ENCODE measurements at regions not wholly inside any gene's neighbourhood (a gene's known extent, or its start where the extent isn't known, plus 50 kb on each side); places are given as distances from the start of the nearest gene placed in this dataset.

- no peaks in the 10 kb centered on the region for H3K27me3 ChIP-seq (ENCODE audit: low read depth)
- in situ Hi-C loops (cut with MboI; ENCODE audit: low sequenced_read_pairs): no loop called here
- no peak for DNase-seq (ENCODE audit: low spot score in 2 of 2)
- no peaks in the 10 kb centered on the region for H3K4me1 ChIP-seq
- no peaks in the 10 kb centered on the region for H3K9me3 ChIP-seq
- no peak overlapping the region for H3K4me3 ChIP-seq
- H3K36me3 ChIP-seq (replicated peaks): no peaks in the 10 kb centered on the region
Observed at GRCh38 chr15:81466741-81467140, 92.7 kb upstream of the TMC3 start.

DNA sequence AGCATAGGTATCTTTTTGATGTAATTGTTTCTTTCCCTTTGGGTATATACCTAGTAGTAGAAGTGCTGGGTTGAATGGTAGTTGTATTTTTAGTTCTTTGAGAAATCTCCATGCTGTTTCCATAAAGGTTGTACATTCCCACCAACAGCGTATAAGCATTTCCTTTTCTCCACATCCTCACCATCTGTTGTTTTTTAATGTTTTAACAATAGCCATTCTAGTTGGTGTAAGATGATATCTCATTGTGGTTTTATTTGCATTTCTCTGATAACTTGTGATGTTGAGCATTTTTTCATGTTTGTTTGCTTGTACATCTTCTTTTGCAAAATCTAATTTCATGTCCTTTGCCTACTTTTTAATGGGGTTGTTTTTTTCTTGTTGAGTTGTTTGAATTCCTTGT is 80.0 kb upstream of the TMC3 start:
- no peaks in the 10 kb centered on the region for H3K4me1 ChIP-seq
- no peak overlapping the region for H3K4me3 ChIP-seq
- no peaks in the 10 kb centered on the region for H3K27me3 ChIP-seq (ENCODE audit: low read depth)
- H3K36me3 ChIP-seq (replicated peaks): no peaks in the 10 kb centered on the region
- no peaks in the 10 kb centered on the region for H3K9me3 ChIP-seq
- DNase-seq (ENCODE audit: low spot score in 2 of 2): no peak
- in situ Hi-C loops (cut with MboI; ENCODE audit: low sequenced_read_pairs): no loop called here

DNA sequence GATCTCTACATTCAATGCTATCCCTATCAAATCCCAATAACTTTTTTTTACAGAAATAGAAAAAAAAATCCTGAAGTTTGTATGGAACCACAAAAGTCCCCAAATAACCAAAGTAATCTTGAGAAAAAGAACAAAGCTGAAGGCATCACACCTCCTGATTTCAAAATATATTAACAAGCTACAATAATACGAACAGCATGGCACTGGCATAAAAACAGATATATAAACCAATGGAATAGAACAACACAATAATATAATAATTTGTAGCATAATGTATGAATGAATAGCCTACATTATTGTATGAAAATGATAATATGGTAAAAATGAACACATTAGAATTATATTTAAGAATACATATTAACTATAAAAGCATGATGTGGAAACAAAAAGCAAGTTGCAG is 76.7 kb upstream of the TMC3 start:
- Histone ChIP-seq H3K4me3 (no peak overlapping the region), H3K27me3 (ENCODE audit: low read depth) (no peaks in the 10 kb centered on the region), H3K4me1 (no peaks in the 10 kb centered on the region), H3K36me3 (replicated peaks) (no peaks in the 10 kb centered on the region), H3K9me3 (no peaks in the 10 kb centered on the region)
- in situ Hi-C loops (cut with MboI; ENCODE audit: low sequenced_read_pairs): no loop called here
- no peak for DNase-seq (ENCODE audit: low spot score in 2 of 2)

- Histone ChIP-seq H3K27me3 (ENCODE audit: low read depth) (no peaks in the 10 kb centered on the region), H3K4me3 (no peak overlapping the region), H3K36me3 (replicated peaks) (no peaks in the 10 kb centered on the region), H3K4me1 (no peaks in the 10 kb centered on the region), H3K9me3 (no peaks in the 10 kb centered on the region)
- in situ Hi-C loops (cut with MboI; ENCODE audit: low sequenced_read_pairs): no loop called here
- no peak for DNase-seq (ENCODE audit: low spot score in 2 of 2)
Observed at GRCh38 chr15:81449836-81450474, 75.9 kb upstream of the TMC3 start.

DNA sequence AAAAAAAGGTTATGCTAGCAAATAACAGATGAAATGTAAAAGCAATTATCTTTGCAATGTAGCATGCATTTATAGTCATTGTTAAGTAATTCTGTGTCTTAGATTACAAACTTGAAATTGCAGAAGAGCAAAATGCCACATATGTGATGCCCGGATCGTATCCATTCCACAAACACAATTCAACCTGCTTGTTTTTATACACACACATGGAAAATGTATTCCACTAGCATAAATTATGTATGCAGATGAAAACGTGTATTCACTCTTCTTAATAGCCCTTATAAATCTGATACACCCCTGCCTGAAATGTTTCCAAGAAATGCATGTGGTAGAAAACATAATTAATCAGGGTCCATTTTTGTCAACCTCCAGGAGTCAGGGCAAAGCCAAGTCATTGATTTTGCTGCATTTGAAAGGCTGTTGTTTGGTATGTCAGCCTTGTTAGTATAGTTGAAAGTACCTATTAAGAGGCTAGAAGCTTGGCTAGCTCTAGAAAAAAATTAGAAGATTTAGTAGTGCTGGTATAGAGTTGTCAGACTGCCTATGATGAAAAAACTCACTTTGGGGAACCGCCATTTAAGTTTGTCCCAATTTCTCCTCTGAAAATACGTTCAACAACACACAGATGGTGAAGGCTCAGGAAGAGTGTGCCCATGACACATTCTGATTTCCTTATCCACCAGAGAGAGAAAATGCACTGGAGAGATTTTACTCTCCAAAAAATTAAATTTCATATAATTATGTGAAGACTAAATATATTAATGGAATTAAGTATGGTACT is 69.2 kb upstream of the TMC3 start:
- in situ Hi-C loops (cut with MboI; ENCODE audit: low sequenced_read_pairs): no loop called here
- no peaks in the 10 kb centered on the region for H3K9me3 ChIP-seq
- H3K27me3 ChIP-seq (ENCODE audit: low read depth): no peaks in the 10 kb centered on the region
- H3K4me1 ChIP-seq: no peaks in the 10 kb centered on the region
- H3K36me3 ChIP-seq (replicated peaks): no peaks in the 10 kb centered on the region
- DNase-seq (ENCODE audit: low spot score in 2 of 2): no peak
- no peak overlapping the region for H3K4me3 ChIP-seq

DNA sequence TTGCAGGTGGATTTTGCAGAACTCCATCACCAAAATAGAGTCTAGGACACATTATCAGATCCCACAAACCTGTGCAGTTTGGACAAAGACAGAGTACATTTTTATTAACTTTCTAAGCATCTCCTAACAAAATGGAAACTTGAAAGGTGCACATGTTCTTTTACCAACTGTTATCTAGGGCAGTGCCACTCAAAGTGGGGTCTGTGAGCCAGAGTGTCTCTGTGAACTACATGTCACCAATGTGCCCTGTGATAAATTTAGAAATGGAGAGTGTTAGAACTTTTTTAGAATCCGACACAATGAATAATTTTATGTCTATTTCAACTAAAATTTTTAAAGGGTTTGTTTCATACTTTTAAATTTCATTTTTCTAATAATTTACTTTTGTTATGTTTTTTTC is 68.4 kb upstream of the TMC3 start:
- H3K27me3 ChIP-seq (ENCODE audit: low read depth): no peaks in the 10 kb centered on the region
- H3K9me3 ChIP-seq: no peaks in the 10 kb centered on the region
- no peaks in the 10 kb centered on the region for H3K4me1 ChIP-seq
- H3K36me3 ChIP-seq (replicated peaks): no peaks in the 10 kb centered on the region
- no peak for DNase-seq (ENCODE audit: low spot score in 2 of 2)
- in situ Hi-C loops (cut with MboI; ENCODE audit: low sequenced_read_pairs): no loop called here
- no peak overlapping the region for H3K4me3 ChIP-seq

GRCh38 chr15:81434851-81435250 is 60.8 kb upstream of the TMC3 start:
- Histone ChIP-seq H3K36me3 (replicated peaks) (no peaks in the 10 kb centered on the region), H3K4me3 (no peak overlapping the region), H3K4me1 (no peaks in the 10 kb centered on the region), H3K9me3 (no peaks in the 10 kb centered on the region), H3K27me3 (ENCODE audit: low read depth) (no peaks in the 10 kb centered on the region)
- no peak for DNase-seq (ENCODE audit: low spot score in 2 of 2)
- in situ Hi-C loops (cut with MboI; ENCODE audit: low sequenced_read_pairs): no loop called here

DNA sequence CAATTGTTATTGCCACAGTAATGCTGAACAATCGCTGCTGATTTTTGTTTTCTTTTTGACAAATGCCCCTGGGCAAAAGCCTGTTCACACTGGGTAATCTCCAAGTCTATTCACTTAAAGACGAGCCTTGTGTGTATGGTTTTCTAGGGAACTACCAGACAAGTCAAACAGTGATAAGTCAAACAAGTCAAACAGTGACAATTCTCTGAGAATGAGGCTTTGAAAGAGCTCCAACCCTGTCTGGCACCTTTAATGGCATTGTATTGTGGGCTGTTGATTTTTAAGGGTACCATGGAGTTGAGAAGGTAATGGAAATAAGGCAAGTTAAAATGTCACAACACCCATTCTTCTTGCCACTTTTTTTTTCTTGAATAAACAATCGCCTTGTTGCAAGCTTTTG is 59.4 kb upstream of the TMC3 start:
- no peaks in the 10 kb centered on the region for H3K27me3 ChIP-seq (ENCODE audit: low read depth)
- no peak for DNase-seq (ENCODE audit: low spot score in 2 of 2)
- H3K9me3 ChIP-seq: no peaks in the 10 kb centered on the region
- no peak overlapping the region for H3K4me3 ChIP-seq
- in situ Hi-C loops (cut with MboI; ENCODE audit: low sequenced_read_pairs): no loop called here
- H3K4me1 ChIP-seq: no peaks in the 10 kb centered on the region
- no peaks in the 10 kb centered on the region for H3K36me3 ChIP-seq (replicated peaks)

DNA sequence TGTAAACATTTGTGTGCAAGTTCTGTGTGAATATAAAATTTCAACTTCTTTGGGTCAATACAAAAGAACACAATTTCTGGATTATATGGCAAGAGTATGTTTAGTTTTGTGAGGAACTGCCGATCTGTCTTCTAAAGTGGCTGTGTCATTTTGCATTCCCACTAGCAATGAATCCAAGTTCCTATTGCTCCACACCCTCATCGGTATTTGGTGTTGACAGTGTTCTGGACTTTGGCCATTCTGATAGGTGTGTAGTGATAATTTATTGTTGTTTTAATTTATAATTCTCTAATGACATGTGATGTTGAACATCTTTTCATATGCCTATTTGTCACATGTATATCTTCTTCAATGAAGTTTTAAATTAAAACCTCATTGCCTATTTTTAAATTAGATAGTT is 58.2 kb upstream of the TMC3 start:
- Histone ChIP-seq H3K27me3 (ENCODE audit: low read depth) (no peaks in the 10 kb centered on the region), H3K9me3 (no peaks in the 10 kb centered on the region), H3K4me3 (no peak overlapping the region), H3K36me3 (replicated peaks) (no peaks in the 10 kb centered on the region), H3K4me1 (no peaks in the 10 kb centered on the region)
- no peak for DNase-seq (ENCODE audit: low spot score in 2 of 2)
- in situ Hi-C loops (cut with MboI; ENCODE audit: low sequenced_read_pairs): no loop called here

DNA sequence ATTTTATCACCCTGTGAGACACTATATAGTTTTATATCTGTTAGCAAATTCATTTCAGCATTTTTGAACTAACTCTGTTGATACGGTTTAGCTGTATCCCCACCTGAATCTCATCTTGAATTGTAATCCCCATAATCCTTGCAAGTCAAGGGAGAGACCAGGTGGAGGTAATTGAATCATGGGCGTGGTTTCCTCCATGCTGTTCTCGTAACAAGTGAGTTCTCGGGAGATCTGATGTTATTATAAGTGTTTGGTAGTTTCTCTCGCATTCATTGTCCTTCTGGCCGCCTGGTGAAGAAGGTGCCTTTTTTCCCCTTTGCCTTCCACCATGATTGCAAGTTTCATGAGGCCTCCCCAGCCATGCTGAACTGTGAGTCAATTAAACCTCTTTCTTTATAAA is 53.2 kb upstream of the TMC3 start:
- Histone ChIP-seq H3K36me3 (replicated peaks) (no peaks in the 10 kb centered on the region), H3K27me3 (ENCODE audit: low read depth) (no peaks in the 10 kb centered on the region), H3K9me3 (no peaks in the 10 kb centered on the region), H3K4me1 (no peaks in the 10 kb centered on the region), H3K4me3 (no peak overlapping the region)
- in situ Hi-C loops (cut with MboI; ENCODE audit: low sequenced_read_pairs): no loop called here
- no peak for DNase-seq (ENCODE audit: low spot score in 2 of 2)

GRCh38 chr15:81425905-81426304 is 51.9 kb upstream of the TMC3 start:
- no peak for DNase-seq (ENCODE audit: low spot score in 2 of 2)
- in situ Hi-C loops (cut with MboI; ENCODE audit: low sequenced_read_pairs): no loop called here
- H3K27me3 ChIP-seq (ENCODE audit: low read depth): no peaks in the 10 kb centered on the region; the same call in 1 of the 2 replicates
- H3K4me3 ChIP-seq: no peak overlapping the region
- no peaks in the 10 kb centered on the region for H3K4me1 ChIP-seq
- no peaks in the 10 kb centered on the region for H3K9me3 ChIP-seq
- no peaks in the 10 kb centered on the region for H3K36me3 ChIP-seq (replicated peaks)

All from HAP-1 (cell line).